Dermis microvascular lymphatic vessel endothelial cell (primary cell): ENCODE measurements at regions not wholly inside any gene's neighbourhood (a gene's known extent, or its start where the extent isn't known, plus 50 kb on each side); places are given as distances from the start of the nearest gene placed in this dataset.
"Not testable (repeated sequence)": the region's sequence is repeated elsewhere in the genome, so short reads cannot be mapped to it uniquely, and the experiment has no call there.

Experiments used
- DNase-seq, 2 donors: peaks; one replicate each; pipeline versions ENCODE4 v3.0.0 to v3.0.0-alpha.2; 2010; ENCODE audit warnings: low read depth in 2 of 2

DNA sequence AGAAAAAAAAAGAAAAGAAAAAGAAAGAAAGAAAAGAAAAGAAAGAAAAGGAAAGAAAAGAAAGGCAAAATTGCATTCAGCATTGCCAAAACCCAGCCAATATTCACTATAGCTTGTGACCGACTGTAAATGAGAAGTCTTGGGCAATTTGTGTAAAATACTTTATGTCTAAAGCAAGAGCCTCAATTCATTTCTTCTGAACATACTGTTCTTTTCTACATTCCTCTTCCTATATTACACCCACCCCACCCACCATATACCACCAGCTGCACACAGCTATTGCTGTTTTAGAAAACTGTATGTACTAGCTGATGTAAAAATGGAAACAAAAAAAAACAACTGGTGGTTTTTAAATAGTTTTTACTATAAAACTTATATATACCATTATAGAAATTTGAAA lies 156.9 kb upstream of the TTC29 start:
- no peak for DNase-seq

DNA sequence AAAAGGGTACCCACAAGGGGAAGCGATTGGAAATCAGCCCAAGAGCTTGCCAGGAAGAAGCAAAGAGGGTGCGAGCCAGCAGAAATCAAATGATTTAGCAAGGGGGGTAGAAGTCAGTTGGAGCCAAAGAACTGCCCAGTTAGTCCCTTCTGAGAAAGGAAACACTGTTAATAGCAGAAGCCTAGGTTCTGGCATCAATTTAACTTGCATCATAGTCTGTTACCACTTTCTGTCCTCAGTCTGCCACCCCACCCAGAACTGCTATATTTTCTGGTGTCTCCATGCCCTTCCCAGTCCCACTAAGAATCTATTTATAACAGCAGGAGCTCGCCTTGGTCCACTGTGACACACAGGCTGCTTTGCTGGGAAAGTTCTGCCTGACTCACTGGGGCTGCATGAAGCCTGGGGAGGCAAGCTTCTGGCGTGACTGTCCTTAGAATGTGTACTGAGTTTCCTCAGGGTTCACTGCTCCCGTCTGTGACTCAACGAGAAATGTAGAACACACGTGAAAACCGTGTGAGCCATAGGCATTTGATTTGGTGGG lies 157.8 kb upstream of the TTC29 start:
- peak in 1 of 2 donors; percentile 5 for DNase-seq

DNA sequence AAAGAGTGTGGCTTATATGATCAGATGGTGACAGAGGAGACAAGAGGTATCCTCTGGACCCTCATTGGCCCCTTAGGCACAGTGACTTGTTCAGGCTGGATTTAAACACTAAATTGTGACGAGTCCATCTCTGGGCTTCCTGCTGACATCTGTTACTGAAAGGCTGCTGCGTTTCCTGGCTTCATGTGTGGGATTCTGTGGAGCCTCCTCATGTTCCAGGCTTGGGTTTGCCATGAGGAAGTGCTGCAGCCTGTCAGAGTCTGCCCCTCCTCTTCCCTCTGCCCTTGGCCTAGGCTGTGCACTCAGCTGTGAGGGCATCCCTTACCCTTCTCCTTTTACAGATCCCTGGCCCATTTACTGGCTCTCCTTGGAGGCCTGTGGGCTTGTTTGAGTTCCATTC lies 159.1 kb upstream of the TTC29 start:
- DNase-seq: no peak

DNA sequence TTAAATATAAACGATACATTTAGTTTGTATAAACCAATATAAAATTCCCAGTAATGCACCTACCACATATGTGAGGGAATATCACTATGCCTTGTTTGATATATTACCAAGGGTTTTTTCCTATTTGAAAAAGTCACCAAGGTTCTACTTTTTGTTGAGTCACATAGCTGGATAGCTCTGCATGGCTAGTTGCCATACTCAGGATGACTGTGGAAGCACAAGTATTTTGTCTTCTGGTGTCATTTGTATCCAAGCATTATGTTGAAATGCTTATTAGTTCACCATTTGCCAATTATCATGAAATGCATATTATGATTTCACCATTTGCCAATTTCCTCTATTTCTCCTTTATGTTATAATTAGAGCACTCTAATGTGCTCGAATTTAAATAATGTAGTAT lies 162.7 kb upstream of the TTC29 start:
- DNase-seq: no peak

DNA sequence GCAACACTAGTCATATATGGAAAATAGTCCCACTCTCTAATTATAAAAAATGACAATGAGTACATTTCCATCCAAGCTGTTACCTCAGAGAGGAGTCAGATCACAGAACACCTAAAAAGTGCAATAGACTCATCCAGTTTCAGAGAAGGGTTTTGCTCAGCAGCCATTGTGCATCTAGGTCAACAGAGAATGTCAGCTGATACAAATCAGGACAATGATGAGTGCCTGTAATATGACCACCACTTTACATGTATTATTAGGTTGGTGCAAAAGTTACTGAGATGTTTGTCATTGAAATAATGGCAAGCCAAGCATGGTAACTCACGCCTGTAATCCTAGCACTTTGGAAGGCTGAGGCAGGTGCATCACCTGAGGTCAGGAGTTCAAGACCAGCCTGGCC lies 164.1 kb upstream of the TTC29 start:
- DNase-seq: no peak

- DNase-seq: peak in 1 of 2 donors; percentile 3
Measured at GRCh38 chr4:147110473-147111367, 165.1 kb upstream of the TTC29 start.

GRCh38 chr4:147112196-147112595 lies 166.5 kb upstream of the TTC29 start:
- not testable (repeated sequence) for DNase-seq

DNA sequence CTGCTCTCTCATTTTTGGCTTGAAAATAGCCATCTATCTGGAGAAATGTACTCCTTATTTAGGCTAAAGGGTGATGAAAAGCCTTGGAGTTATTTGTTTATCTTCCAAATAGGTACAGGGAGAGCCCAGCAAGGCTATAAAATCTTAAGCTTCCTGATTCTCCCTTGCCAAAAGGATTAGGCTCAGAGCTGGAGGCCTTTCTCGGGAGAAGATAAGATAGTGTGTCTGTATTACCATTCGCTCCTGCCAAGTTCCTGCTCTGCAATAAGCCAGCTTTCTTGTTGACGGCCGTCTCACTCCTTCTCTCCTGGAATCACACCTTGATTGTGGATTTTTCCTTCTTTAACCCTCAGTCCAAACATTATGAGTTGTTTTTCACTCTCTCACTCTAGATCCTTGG lies 171.8 kb upstream of the TTC29 start:
- DNase-seq: no peak

- DNase-seq: no peak
Measured at GRCh38 chr4:147118528-147118927, 172.9 kb upstream of the TTC29 start.

DNA sequence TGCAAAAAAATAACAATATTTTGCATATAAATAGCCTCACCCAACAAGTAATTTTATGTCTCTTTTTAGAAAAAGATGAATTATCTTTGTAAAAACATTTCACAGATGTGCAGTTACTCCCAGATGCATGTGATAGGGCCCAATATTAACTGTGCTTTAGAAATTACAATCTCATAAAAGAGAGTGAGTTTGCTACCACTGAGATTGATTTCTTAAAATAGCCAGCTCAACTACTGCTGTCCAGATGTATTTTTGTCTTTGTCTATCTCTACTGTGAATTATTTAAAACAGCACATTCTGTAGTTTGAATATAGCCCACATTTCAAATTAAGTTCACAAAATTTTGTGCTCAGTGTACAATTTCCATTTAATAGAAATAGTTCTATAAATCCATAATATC lies 177.0 kb upstream of the TTC29 start:
- no peak for DNase-seq

DNA sequence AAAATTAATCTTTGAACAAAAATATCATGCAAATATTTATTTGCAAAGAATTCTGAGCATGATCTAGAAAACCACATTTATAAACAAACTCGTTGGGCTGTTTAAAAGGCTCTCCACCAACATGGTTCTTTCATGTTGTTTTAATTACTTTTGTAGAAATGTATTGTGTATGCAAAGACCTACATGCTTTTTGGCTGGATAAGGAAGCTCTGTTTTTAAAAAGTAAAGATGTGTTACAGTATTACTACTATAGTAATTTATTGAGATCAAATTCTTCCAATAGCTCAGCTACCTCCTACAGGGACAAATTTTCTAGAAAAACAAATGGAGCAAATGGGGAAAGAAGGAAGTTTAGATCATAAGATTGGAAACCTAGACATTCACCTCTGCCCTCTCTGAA lies 177.5 kb upstream of the TTC29 start:
- DNase-seq: no peak

DNA sequence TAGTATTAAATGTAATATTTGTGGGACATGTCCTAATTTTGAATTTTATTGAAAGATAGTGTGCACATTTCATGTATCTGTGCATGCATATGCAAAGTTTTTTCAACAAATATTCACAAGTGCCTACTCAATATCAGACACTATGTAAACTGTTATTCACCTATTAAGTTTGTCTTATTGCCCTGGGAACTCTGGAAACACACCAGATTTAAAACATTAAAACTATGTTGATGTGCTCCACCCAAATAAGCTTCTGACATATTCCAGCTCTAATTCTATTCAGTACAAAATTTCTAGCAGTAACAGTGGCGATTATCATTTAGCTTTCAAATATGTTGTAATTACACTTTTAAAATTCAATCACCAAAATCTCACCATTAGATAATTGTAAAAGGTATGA lies 183.1 kb upstream of the TTC29 start:
- no peak for DNase-seq

DNA sequence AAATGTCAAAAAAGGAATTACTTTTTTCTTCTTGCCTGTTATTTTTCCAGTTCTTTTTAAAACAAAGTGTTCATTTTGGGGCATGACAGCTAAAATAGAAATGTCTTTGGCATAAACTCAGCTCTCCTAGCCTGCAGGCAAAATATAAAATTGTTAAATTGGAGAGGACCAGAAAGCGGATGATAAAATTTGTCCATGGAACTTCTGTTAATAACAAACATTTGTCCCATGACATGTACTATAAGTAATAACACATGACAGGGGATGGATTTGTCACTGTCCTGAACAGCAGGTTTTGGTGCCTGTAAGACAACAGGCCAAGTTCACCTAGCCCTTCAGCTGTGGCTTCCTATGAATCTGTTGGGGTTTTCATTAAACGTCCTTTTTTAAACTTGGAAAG lies 184.0 kb upstream of the TTC29 start:
- DNase-seq: no peak

DNA sequence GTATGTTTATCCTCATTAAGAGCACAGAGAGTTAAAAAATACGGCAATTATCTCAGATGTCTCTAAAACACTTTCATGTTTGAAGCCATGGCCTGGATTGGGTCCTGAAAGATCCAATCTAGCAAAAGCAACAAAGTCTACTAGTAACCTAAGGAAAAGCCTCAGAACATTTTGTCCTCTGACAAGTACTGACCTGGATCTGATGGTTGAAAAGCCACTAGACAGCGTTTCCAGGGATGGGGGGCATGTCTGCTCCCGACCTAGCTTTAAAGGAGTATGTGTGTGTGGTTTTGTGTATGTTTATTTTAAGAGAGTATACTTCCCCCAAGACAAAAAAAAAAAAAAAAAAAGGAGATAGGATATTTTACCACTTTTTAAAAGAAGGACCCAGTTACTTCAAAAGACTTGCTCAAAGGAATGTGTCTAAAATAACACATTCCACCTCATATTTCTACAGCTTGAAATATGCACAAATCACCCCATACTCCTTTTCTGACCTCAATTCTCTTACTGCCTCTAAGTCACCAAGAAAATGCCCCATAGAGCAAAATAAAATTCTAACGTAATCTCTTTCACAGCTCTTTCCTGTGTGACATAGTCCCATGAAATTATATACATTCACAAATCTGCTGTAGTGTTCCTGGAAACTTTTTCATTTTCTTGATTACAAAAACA lies 189.0 kb upstream of the TTC29 start:
- no peak for DNase-seq

- DNase-seq: no peak
Measured at GRCh38 chr4:147136310-147136709, 190.6 kb upstream of the TTC29 start.

GRCh38 chr4:147136751-147137150 lies 191.1 kb upstream of the TTC29 start:
- DNase-seq: no peak

DNA sequence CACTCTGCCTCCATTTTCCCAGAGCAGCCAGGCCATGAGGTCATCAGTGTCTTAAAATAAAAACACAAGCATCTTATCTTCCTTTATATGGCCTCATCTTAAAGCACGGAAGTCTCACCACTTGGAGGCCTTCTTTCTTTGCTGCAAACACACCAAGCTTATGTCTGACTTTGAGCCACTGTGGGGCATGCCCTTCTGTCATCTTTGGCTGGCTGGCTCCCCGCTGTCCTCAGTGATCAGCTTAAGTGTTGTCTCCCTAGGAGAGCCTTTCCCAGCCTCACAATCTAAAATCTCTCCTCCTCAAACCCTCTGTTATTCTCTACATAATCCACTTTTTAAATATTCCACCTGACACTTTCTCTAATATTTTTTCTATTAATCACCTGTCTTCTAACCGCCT lies 191.6 kb upstream of the TTC29 start:
- DNase-seq: no peak

- DNase-seq: no peak
Measured at GRCh38 chr4:147138171-147138570, 192.5 kb upstream of the TTC29 start.

GRCh38 chr4:147139455-147140198 lies 194.0 kb upstream of the TTC29 start:
- DNase-seq: no peak

GRCh38 chr4:147151763-147152162 lies 206.1 kb upstream of the TTC29 start:
- no peak for DNase-seq

GRCh38 chr4:147157860-147158701 lies 212.4 kb upstream of the TTC29 start:
- DNase-seq: peak in 1 of 2 donors; percentile 19
